ENCODE measurements at regions not wholly inside any gene's neighbourhood (a gene's known extent, or its start where the extent isn't known, plus 50 kb on each side); places are given as distances from the start of the nearest gene placed in this dataset.

DNA sequence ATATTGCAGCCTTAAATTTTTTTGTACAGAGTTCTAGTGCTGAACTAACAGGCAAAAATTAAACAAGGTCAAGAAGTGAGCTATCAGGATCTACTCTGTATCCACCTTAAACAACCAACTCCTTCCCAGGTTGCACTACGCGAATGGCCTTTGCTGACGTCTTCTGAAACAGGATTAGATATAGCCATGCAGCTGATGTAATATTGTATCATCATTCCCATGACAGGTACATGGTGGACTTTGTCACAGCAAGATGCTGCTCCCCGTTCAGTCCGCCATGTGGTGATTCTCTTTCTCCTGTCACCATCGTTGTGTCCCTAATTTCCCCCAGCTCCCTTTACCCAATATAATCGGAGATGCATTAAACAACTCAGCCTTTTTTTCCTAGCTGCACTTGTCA lies 328.9 kb downstream of the DEPDC1B start:
- H3K4me3 ChIP-seq (ENCODE audit: low read length), result no peak overlapping the region
- H3K9me3 ChIP-seq (ENCODE audit: low read depth, low read length), result no peaks in the 10 kb centered on the region
- H3K27me3 ChIP-seq (ENCODE audit: insufficient read depth, low read length), result no peaks in the 10 kb centered on the region
- H3K4me1 ChIP-seq (ENCODE audit: insufficient read depth, low read length), result no peaks in the 10 kb centered on the region

DNA sequence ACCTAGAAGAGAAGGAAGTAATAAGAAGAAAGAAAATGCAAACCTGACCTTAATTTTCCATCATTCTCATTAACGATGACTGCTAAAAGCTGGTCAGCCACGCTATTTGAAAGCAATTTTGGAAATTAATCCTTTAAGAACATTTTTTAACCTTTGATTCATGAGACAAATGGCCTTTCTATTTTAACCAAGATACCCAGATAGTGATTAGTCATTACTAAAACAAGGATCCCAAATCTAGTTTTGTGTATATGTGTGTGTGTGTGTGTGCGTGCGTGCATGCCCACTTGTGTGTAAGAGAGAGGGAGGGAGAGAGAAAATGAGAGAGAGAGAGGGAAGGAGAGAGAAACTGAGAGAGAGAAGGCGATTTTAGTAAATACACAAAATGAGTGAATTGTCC lies 329.5 kb downstream of the DEPDC1B start:
- Histone ChIP-seq H3K4me1 (ENCODE audit: insufficient read depth, low read length) (no peaks in the 10 kb centered on the region), H3K4me3 (ENCODE audit: low read length) (no peak overlapping the region), H3K27me3 (ENCODE audit: insufficient read depth, low read length) (no peaks in the 10 kb centered on the region), H3K9me3 (ENCODE audit: low read depth, low read length) (no peaks in the 10 kb centered on the region)

DNA sequence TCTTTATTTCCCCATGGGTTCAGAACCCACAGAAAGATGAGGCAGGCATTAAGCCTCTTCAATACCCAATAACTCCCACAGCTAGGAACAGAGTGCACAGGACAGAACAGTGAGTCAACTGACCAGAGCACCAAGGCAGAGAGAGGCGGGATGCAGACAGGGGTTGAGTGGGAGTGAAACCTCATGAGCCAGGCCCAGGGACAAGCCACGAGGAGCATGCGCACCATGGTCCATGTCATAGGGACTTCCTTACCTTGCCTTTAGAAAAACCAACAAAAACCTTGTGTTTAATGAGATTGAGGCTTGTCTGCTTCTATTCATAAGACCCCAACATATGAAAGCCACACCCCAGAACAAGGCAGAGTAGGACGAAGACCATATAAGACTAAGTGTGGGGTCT lies 330.6 kb downstream of the DEPDC1B start:
- no peaks in the 10 kb centered on the region for H3K27me3 ChIP-seq (ENCODE audit: insufficient read depth, low read length)
- H3K4me3 ChIP-seq (ENCODE audit: low read length), result no peak overlapping the region
- no peaks in the 10 kb centered on the region for H3K4me1 ChIP-seq (ENCODE audit: insufficient read depth, low read length)
- H3K9me3 ChIP-seq (ENCODE audit: low read depth, low read length), result no peaks in the 10 kb centered on the region

GRCh38 chr5:60368100-60368499 lies 331.9 kb downstream of the DEPDC1B start:
- no peaks in the 10 kb centered on the region for H3K27me3 ChIP-seq (ENCODE audit: insufficient read depth, low read length)
- H3K4me1 ChIP-seq (ENCODE audit: insufficient read depth, low read length), result no peaks in the 10 kb centered on the region
- H3K9me3 ChIP-seq (ENCODE audit: low read depth, low read length), result no peaks in the 10 kb centered on the region
- H3K4me3 ChIP-seq (ENCODE audit: low read length), result no peak overlapping the region

DNA sequence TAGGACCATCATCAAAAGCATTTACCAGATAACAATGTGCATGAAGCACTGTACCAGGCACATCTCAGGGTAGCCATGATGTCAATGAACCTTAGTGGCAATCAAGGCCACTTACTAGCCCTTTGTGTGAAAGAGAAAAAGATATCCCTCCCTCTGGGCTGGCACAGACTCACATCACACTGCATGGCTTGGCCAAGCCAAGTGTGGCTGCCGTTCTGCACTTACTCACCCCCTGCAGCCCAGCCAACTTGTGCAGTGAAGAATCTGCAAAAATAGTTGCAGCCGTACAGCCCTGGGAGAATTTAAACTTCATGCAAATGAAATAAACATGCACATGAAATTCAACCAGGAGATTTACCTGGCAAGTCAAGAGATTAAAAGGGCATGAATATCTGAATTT lies 333.5 kb downstream of the DEPDC1B start:
- Histone ChIP-seq H3K4me1 (ENCODE audit: insufficient read depth, low read length) (no peaks in the 10 kb centered on the region), H3K27me3 (ENCODE audit: insufficient read depth, low read length) (no peaks in the 10 kb centered on the region), H3K9me3 (ENCODE audit: low read depth, low read length) (no peaks in the 10 kb centered on the region), H3K4me3 (ENCODE audit: low read length) (no peak overlapping the region)

GRCh38 chr5:60365001-60365400 lies 335.0 kb downstream of the DEPDC1B start:
- Histone ChIP-seq H3K4me3 (ENCODE audit: low read length) (no peak overlapping the region), H3K9me3 (ENCODE audit: low read depth, low read length) (no peaks in the 10 kb centered on the region), H3K27me3 (ENCODE audit: insufficient read depth, low read length) (no peaks in the 10 kb centered on the region), H3K4me1 (ENCODE audit: insufficient read depth, low read length) (no peaks in the 10 kb centered on the region)

GRCh38 chr5:60362158-60362557 lies 337.8 kb downstream of the DEPDC1B start:
- no peaks in the 10 kb centered on the region for H3K4me1 ChIP-seq (ENCODE audit: insufficient read depth, low read length)
- no peak overlapping the region for H3K4me3 ChIP-seq (ENCODE audit: low read length)
- H3K9me3 ChIP-seq (ENCODE audit: low read depth, low read length), result no peaks in the 10 kb centered on the region
- H3K27me3 ChIP-seq (ENCODE audit: insufficient read depth, low read length), result no peaks in the 10 kb centered on the region

DNA sequence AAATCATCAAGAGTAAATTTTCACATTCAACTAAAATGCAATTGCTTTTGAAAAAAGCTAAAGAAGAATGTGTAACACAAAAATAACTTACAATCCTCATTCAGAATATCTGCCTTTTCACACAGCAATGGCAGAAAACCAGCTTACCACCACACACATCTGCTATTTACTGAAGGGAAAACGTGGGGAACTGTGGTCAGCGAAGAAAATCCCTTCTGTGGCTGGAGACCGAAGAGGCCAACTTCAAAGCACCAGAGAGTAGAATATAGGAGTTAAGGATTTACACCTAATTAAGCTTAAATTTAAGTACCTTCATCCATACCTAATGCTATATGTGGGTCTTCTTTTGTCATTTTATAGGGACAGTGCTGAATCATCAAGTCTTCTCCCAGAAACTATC lies 339.6 kb downstream of the DEPDC1B start:
- Histone ChIP-seq H3K4me3 (ENCODE audit: low read length) (no peak overlapping the region), H3K27me3 (ENCODE audit: insufficient read depth, low read length) (no peaks in the 10 kb centered on the region), H3K4me1 (ENCODE audit: insufficient read depth, low read length) (no peaks in the 10 kb centered on the region), H3K9me3 (ENCODE audit: low read depth, low read length) (no peaks in the 10 kb centered on the region)

GRCh38 chr5:60357302-60357701 lies 342.7 kb downstream of the DEPDC1B start:
- H3K27me3 ChIP-seq (ENCODE audit: insufficient read depth, low read length), result no peaks in the 10 kb centered on the region
- no peak overlapping the region for H3K4me3 ChIP-seq (ENCODE audit: low read length)
- H3K4me1 ChIP-seq (ENCODE audit: insufficient read depth, low read length), result no peaks in the 10 kb centered on the region
- H3K9me3 ChIP-seq (ENCODE audit: low read depth, low read length), result no peaks in the 10 kb centered on the region

DNA sequence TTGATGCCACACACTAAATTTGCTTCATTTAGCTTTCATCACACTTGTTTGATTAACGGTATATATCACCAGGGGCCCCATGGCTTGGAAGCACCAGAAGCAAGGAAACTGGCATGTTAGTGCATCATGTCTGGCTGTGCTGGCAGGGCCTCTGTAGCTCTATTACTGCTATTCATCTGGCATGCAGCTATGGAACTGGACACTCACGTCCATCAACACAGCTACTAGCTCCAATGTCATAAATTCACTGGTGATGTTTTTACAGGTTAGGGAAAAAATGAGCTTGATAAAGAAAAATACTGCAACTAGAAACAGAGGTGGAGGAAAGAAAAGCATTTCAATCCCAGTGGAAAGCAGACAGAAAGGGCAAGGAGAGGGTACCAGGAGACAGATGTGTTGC lies 343.2 kb downstream of the DEPDC1B start:
- no peaks in the 10 kb centered on the region for H3K9me3 ChIP-seq (ENCODE audit: low read depth, low read length)
- H3K4me1 ChIP-seq (ENCODE audit: insufficient read depth, low read length), result no peaks in the 10 kb centered on the region
- no peak overlapping the region for H3K4me3 ChIP-seq (ENCODE audit: low read length)
- H3K27me3 ChIP-seq (ENCODE audit: insufficient read depth, low read length), result no peaks in the 10 kb centered on the region

DNA sequence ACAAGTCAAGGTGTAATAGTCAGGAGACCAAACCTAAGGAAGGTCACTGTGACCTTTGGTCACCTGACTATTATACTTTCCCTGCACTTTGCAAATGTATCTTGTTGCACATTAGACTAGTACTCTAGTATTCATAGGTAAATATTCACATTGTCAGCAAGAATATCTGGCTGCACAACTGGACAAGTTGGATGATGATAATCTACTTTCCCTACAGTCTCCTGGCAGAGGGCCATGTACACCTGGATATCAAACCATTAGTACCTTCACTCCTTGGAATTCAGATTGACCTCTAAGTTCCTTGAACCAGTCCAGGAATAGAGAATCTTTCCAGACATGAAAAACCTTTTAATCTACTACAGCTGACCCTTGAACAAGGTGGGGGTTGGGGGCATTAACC lies 344.8 kb downstream of the DEPDC1B start:
- Histone ChIP-seq H3K4me1 (ENCODE audit: insufficient read depth, low read length) (no peaks in the 10 kb centered on the region), H3K9me3 (ENCODE audit: low read depth, low read length) (no peaks in the 10 kb centered on the region), H3K27me3 (ENCODE audit: insufficient read depth, low read length) (no peaks in the 10 kb centered on the region), H3K4me3 (ENCODE audit: low read length) (no peak overlapping the region)

DNA sequence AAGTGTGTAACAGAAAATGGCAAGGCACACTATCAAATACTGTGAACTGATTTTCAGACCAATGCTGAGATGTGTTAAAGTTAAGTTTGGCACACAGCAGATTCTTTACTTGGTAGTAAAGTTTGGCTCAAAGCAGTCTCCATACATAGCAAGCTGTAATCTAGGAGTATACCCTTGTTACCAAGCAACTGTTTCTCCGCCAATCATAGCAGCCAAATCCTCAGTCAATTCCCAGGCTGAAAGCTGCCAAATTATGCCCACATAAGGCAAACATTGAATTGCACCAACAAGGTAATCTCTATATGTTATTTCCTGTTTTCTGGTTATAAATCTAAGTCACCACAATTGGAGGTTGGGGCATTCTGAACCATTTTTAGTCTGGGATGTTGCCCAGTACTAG lies 345.7 kb downstream of the DEPDC1B start:
- H3K9me3 ChIP-seq (ENCODE audit: low read depth, low read length), result no peaks in the 10 kb centered on the region
- H3K4me1 ChIP-seq (ENCODE audit: insufficient read depth, low read length), result no peaks in the 10 kb centered on the region
- H3K4me3 ChIP-seq (ENCODE audit: low read length), result no peak overlapping the region

DNA sequence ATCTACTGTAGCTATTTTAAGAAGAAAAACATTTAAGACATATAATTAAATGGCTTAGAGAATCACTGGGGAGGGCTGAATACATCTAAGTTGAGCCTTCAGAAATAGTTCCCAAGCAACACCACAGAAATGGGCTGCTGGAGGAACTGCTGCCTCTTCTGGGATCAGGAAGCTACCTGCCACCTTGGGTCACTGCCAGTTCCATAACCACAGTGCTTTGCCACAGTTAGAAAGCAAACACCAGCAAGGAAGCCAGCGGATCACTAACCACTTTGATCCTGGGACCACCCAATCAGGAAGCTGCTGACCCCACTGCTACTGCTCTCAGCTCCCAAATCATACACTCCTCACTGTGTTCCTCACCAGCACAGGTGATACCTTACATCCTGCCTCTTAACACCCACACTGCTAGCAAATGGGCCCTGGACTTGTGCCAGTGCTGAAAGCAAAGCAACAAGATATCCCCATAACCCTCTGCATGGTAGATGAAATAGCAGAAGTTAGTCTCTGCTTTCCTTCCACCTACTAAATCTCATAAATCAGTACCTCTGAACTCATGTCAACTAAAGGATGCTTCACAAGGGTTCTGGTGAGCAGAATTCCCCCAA lies 346.9 kb downstream of the DEPDC1B start:
- no peak overlapping the region for H3K4me3 ChIP-seq (ENCODE audit: low read length)
- H3K27me3 ChIP-seq (ENCODE audit: insufficient read depth, low read length), result no peaks in the 10 kb centered on the region
- no peaks in the 10 kb centered on the region for H3K4me1 ChIP-seq (ENCODE audit: insufficient read depth, low read length)
- no peaks in the 10 kb centered on the region for H3K9me3 ChIP-seq (ENCODE audit: low read depth, low read length)

More for the DNA sequence above, 345.7 kb downstream of the DEPDC1B start:
- no peaks in the 10 kb centered on the region for H3K27me3 ChIP-seq (ENCODE audit: insufficient read depth, low read length)

DNA sequence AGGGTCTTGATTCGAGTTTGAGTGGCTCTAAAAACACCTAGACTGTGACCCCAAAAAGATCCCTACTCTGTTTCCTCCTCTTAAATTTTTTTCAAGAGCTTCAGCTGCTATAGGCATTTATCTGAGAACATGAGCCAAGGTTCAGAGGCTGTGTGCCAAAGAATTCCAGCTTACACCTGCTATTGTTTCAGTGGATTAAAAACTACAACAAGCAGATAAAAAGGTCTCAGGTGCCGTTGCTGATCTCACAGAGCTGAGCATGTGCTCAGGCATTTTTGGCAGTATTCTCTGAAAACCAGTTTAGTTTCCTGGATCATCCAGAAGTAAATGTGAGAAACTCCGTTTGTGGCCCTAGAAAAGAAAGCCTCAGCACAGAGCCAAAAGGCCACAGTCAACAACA lies 349.2 kb downstream of the DEPDC1B start:
- Histone ChIP-seq H3K4me3 (ENCODE audit: low read length) (no peak overlapping the region), H3K9me3 (ENCODE audit: low read depth, low read length) (no peaks in the 10 kb centered on the region), H3K4me1 (ENCODE audit: insufficient read depth, low read length) (no peaks in the 10 kb centered on the region), H3K27me3 (ENCODE audit: insufficient read depth, low read length) (no peaks in the 10 kb centered on the region)

- Histone ChIP-seq H3K4me1 (ENCODE audit: insufficient read depth, low read length) (no peaks in the 10 kb centered on the region), H3K9me3 (ENCODE audit: low read depth, low read length) (no peaks in the 10 kb centered on the region), H3K4me3 (ENCODE audit: low read length) (no peak overlapping the region), H3K27me3 (ENCODE audit: insufficient read depth, low read length) (no peaks in the 10 kb centered on the region)
Observed at GRCh38 chr5:60349891-60350415, 350.0 kb downstream of the DEPDC1B start.

DNA sequence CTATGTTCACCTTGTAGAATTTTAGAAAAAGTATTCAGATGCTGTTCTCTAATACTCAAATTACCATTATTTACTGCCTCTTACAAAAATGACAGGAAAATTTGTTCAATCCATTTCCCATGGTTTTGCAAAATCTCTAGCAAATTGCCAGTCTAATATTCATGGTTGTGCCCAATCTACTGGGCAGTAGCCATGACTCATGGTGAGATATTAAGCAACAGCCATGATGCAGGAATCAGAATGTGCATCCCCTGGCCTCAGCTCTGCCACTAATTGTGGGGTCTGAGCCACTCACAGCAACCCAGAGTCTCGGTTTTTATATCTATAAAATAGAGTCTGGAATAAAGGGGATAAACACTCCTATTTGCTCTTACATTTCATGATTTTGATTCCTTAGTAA lies 353.6 kb downstream of the DEPDC1B start:
- Histone ChIP-seq H3K4me3 (ENCODE audit: low read length) (no peak overlapping the region), H3K4me1 (ENCODE audit: insufficient read depth, low read length) (no peaks in the 10 kb centered on the region), H3K9me3 (ENCODE audit: low read depth, low read length) (no peaks in the 10 kb centered on the region), H3K27me3 (ENCODE audit: insufficient read depth, low read length) (no peaks in the 10 kb centered on the region)

All from mononuclear cell (primary cell).